Trophoblast cell (in vitro differentiated cells and primary cell): ENCODE measurements at regions not wholly inside any gene's neighbourhood (a gene's known extent, or its start where the extent isn't known, plus 50 kb on each side); places are given as distances from the start of the nearest gene placed in this dataset.

Experiments
- DNase-seq, 2 donors: peaks; one replicate each; pipeline ENCODE4 v3.0.0-alpha.2; 2016
- H2AFZ ChIP-seq: 2 replicates; pipeline ENCODE4 v1.6.1; 2013; ENCODE audit warnings: low read length, moderate library complexity, mild to moderate bottlenecking; ENCODE audit not compliant: insufficient read depth, poor library complexity
- H2AK5ac ChIP-seq: 2 replicates; pipeline ENCODE4 v1.6.1; 2013; ENCODE audit warnings: mild to moderate bottlenecking, low read length
- H2BK120ac ChIP-seq: 2 replicates; pipeline ENCODE4 v1.6.1; 2013; ENCODE audit warnings: low read length, mild to moderate bottlenecking, moderate library complexity; ENCODE audit not compliant: insufficient read depth, poor library complexity
- H2BK12ac ChIP-seq: 2 replicates; pipeline ENCODE4 v1.6.1; 2013; ENCODE audit warnings: mild to moderate bottlenecking, low read length, moderate library complexity
- H2BK5ac ChIP-seq: 2 replicates; pipeline ENCODE4 v1.6.1; 2013; ENCODE audit warnings: low read length, low read depth, moderate library complexity, mild to moderate bottlenecking; ENCODE audit not compliant: poor library complexity
- H3K14ac ChIP-seq: 2 replicates; pipeline ENCODE4 v1.6.1; 2013; ENCODE audit warnings: mild to moderate bottlenecking, low read length
- H3K18ac ChIP-seq: 2 replicates; pipeline ENCODE4 v1.6.1; 2013; ENCODE audit warnings: mild to moderate bottlenecking, low read length
- H3K23ac ChIP-seq: 2 replicates; pipeline ENCODE4 v1.6.1; 2013; ENCODE audit warnings: low read length
- H3K27ac ChIP-seq: 2 replicates; pipeline ENCODE4 v1.5.1; 2013; ENCODE audit warnings: low read depth, mild to moderate bottlenecking, inconsistent platforms, low read length, moderate library complexity
- H3K27me3 ChIP-seq: 2 replicates; pipeline ENCODE4 v1.6.1; 2013; ENCODE audit warnings: inconsistent platforms, mild to moderate bottlenecking, low read length, moderate library complexity; ENCODE audit not compliant: insufficient read depth
- H3K36me3 ChIP-seq, 2 experiments: 1 replicate in 1 of 2; 2 replicates in 1 of 2; pipeline ENCODE4 v1.6.1; 2013; ENCODE audit warnings: low read length in 2 of 2, mild to moderate bottlenecking in 2 of 2, moderate library complexity in 1 of 2; ENCODE audit not compliant: insufficient read depth in 2 of 2, control insufficient read depth in 1 of 2
- H3K4ac ChIP-seq: 2 replicates; pipeline ENCODE4 v1.6.1; 2013; ENCODE audit warnings: low read depth, mild to moderate bottlenecking, low read length, moderate library complexity
- H3K4me1 ChIP-seq, 2 experiments: 1 replicate in 1 of 2; 2 replicates in 1 of 2; pipeline ENCODE4 v1.6.1; 2013; ENCODE audit warnings: low read length in 2 of 2, mild to moderate bottlenecking in 2 of 2, moderate library complexity in 1 of 2; ENCODE audit not compliant: insufficient read depth in 2 of 2, control insufficient read depth in 1 of 2
- H3K4me2 ChIP-seq: 2 replicates; pipeline ENCODE4 v1.6.1; 2013; ENCODE audit warnings: inconsistent platforms, mild to moderate bottlenecking, low read length, moderate library complexity
- H3K4me3 ChIP-seq: 2 replicates; pipeline ENCODE4 v1.5.1; 2013; ENCODE audit warnings: mild to moderate bottlenecking, low read depth, low read length, inconsistent platforms
- H3K79me1 ChIP-seq: one replicate; pipeline ENCODE4 v1.6.1; 2013; ENCODE audit warnings: low read length
- H3K79me2 ChIP-seq: 2 replicates; pipeline ENCODE4 v1.6.1; 2013; ENCODE audit warnings: low read length, mild to moderate bottlenecking; ENCODE audit not compliant: control insufficient read depth, insufficient read depth, poor library complexity
- H3K9ac ChIP-seq: 2 replicates; pipeline ENCODE4 v1.6.1; 2013; ENCODE audit warnings: mild to moderate bottlenecking, low read length
- H3K9me3 ChIP-seq: 2 replicates; pipeline ENCODE4 v1.6.1; 2013; ENCODE audit warnings: low read depth, mild to moderate bottlenecking, control low read depth, inconsistent platforms, low read length; ENCODE audit not compliant: insufficient read depth
- H4K12ac ChIP-seq: 2 replicates; pipeline ENCODE4 v1.6.1; 2013; ENCODE audit warnings: low read depth, mild to moderate bottlenecking, low read length, moderate library complexity
- H4K8ac ChIP-seq: 2 replicates; pipeline ENCODE4 v1.6.1; 2013; ENCODE audit warnings: low read depth, mild to moderate bottlenecking, low read length, moderate library complexity
- H4K91ac ChIP-seq: one replicate; pipeline ENCODE4 v1.6.1; 2013; ENCODE audit warnings: low read depth, mild to moderate bottlenecking, low read length, moderate library complexity
- WGBS: extraction: QIAGEN DNeasy Blood & Tissue Kit; methylation state at CpG from one replicate; pipeline ENCODE4 v1.1.7; 2013; ENCODE audit warnings: missing lambda C conversion rate; ENCODE audit not compliant: insufficient read length, insufficient coverage; ENCODE audit errors: extremely low coverage; 5-methylcytosine and 5-hydroxymethylcytosine counted together

GRCh38 chrX:4570151-4570550, 856.7 kb upstream of the PRKX start:
- Histone ChIP-seq H3K27ac (no peak overlapping the region), H4K91ac (no peak overlapping the region), H2BK12ac (no peak overlapping the region), H3K27me3 (no peaks in the 10 kb centered on the region), H3K4ac (no peak overlapping the region), H3K9ac (no peak overlapping the region), H2AK5ac (no peak overlapping the region), H3K79me1 (no peaks in the 10 kb centered on the region), H3K4me2 (no peak overlapping the region), H3K14ac (no peak overlapping the region), H3K18ac (no peak overlapping the region), H3K36me3 (no peaks in the 10 kb centered on the region), H2BK5ac (no peak overlapping the region), H2AFZ (no peak overlapping the region), H3K23ac (no peak overlapping the region), H4K8ac (no peak overlapping the region), H2BK120ac (no peak overlapping the region), H3K9me3 (no peaks in the 10 kb centered on the region), H3K79me2 (no peaks in the 10 kb centered on the region), H4K12ac (no peak overlapping the region), H3K4me1 (no peaks in the 10 kb centered on the region), H3K4me3 (no peak overlapping the region)
- no peak for DNase-seq
- WGBS: no CpG with 5 or more reads among the region's 1 CpG

GRCh38 chrX:4560192-4560591, 846.7 kb upstream of the PRKX start:
- Histone ChIP-seq H3K18ac (no peak overlapping the region), H4K8ac (no peak overlapping the region), H3K9ac (no peak overlapping the region), H3K4me1 (no peaks in the 10 kb centered on the region), H3K36me3 (no peaks in the 10 kb centered on the region), H2AFZ (no peak overlapping the region), H3K14ac (no peak overlapping the region), H3K4ac (no peak overlapping the region), H2AK5ac (no peak overlapping the region), H3K9me3 (no peaks in the 10 kb centered on the region), H2BK5ac (no peak overlapping the region), H3K79me1 (no peaks in the 10 kb centered on the region), H3K27ac (no peak overlapping the region), H3K27me3 (no peaks in the 10 kb centered on the region), H3K4me2 (no peak overlapping the region), H3K4me3 (no peak overlapping the region), H3K79me2 (no peaks in the 10 kb centered on the region), H3K23ac (no peak overlapping the region), H2BK12ac (no peak overlapping the region), H4K91ac (no peak overlapping the region), H2BK120ac (no peak overlapping the region), H4K12ac (no peak overlapping the region)
- no CpG with 5 or more reads among the region's 4 CpGs for WGBS
- no peak for DNase-seq

- Histone ChIP-seq H3K27ac (no peak overlapping the region), H2AFZ (no peak overlapping the region), H3K4me2 (no peak overlapping the region), H2BK5ac (no peak overlapping the region), H3K14ac (no peak overlapping the region), H2AK5ac (no peak overlapping the region), H3K9ac (no peak overlapping the region), H3K79me1 (no peaks in the 10 kb centered on the region), H4K12ac (no peak overlapping the region), H3K79me2 (no peaks in the 10 kb centered on the region), H3K27me3 (no peaks in the 10 kb centered on the region), H4K91ac (no peak overlapping the region), H3K23ac (no peak overlapping the region), H2BK12ac (no peak overlapping the region), H3K4me3 (no peak overlapping the region), H3K18ac (no peak overlapping the region), H3K4me1 (no peaks in the 10 kb centered on the region), H4K8ac (no peak overlapping the region), H3K9me3 (no peaks in the 10 kb centered on the region), H3K36me3 (no peaks in the 10 kb centered on the region), H2BK120ac (no peak overlapping the region), H3K4ac (no peak overlapping the region)
- DNase-seq: peak in 1 of 2 donors; percentile 13
- WGBS: no CpG with 5 or more reads among the region's 3 CpGs
Measured at GRCh38 chrX:4550018-4550417, 836.6 kb upstream of the PRKX start.

- Histone ChIP-seq H3K4ac (no peak overlapping the region), H4K8ac (no peak overlapping the region), H3K9ac (no peak overlapping the region)
Measured at GRCh38 chrX:4547213-4547836, 833.9 kb upstream of the PRKX start.

More at GRCh38 chrX:4547213-4547836, 833.9 kb upstream of the PRKX start:
- Histone ChIP-seq H2AK5ac (no peak overlapping the region), H3K36me3 (no peaks in the 10 kb centered on the region), H3K23ac (no peak overlapping the region), H3K79me2 (no peaks in the 10 kb centered on the region), H3K4me3 (no peak overlapping the region), H3K79me1 (no peaks in the 10 kb centered on the region), H3K9me3 (no peaks in the 10 kb centered on the region), H3K4me2 (no peak overlapping the region), H3K4me1 (no peaks in the 10 kb centered on the region), H4K12ac (no peak overlapping the region), H2BK5ac (no peak overlapping the region), H2BK12ac (no peak overlapping the region), H4K91ac (no peak overlapping the region), H2BK120ac (no peak overlapping the region), H3K18ac (no peak overlapping the region), H3K14ac (no peak overlapping the region), H3K27ac (no peak overlapping the region), H3K27me3 (no peaks in the 10 kb centered on the region), H2AFZ (no peak overlapping the region)
- peak; percentile 19 to 76 for DNase-seq
- WGBS: no CpG with 5 or more reads among the region's 13 CpGs
